K562 (cell line): ENCODE measurements at regions not wholly inside any gene's neighbourhood (a gene's known extent, or its start where the extent isn't known, plus 50 kb on each side); places are given as distances from the start of the nearest gene placed in this dataset.

Experiments used
- ATAC-seq: fragments of 200-7000 bp; cut with Tn5 transposase; 3 replicates; pipeline ENCODE4 v1.9.1; 2020; ENCODE audit warnings: moderate library complexity
- BruUV-seq: library from RNA; stranded (reverse); fragments of 400-500 nt; replicated peaks from 2 replicates; lab custom pipeline; 2021; lab: Mats Ljungman, UMichigan
- CTCF ChIA-PET: fragments of 300-600 bp; formaldehyde crosslinking; extraction: SDS; loops from one replicate; lab custom pipeline; 2021; ENCODE audit warnings: low intra/inter-chr PET ratio; lab: Yijun Ruan, JAX
- POLR2A ChIA-PET: fragments of 300-600, 350-650 bp; sonication (Branson Sonifier 250); formaldehyde crosslinking; extraction: SDS; loops from one replicate; lab custom pipeline; 2021; ENCODE audit warnings: antibody characterized with exemption, inconsistent platforms; lab: Yijun Ruan, JAX
- DNase-seq, 4 experiments: peaks; one replicate each; pipeline versions ENCODE4 v3.0.0 to v3.0.0-alpha.2; 2011 to 2018; ENCODE audit warnings: low spot score in 3 of 4, mixed read lengths in 3 of 4; ENCODE audit errors: extremely low read depth in 1 of 4
- FAIRE-seq: peaks from 2 replicates; lab custom pipeline; 2011; peaks lifted over from hg19 to GRCh38; lab: Jason Lieb, UNC
- H2AFZ ChIP-seq: 2 replicates; pipeline ENCODE4 v1.6.0; 2011; ENCODE audit warnings: low read depth, low read length, control low read depth, inconsistent platforms
- H3K27ac ChIP-seq: fragments of 200-600 bp; 3 replicates; pipeline ENCODE4 v1.8.0; 2011; ENCODE audit warnings: low read depth, mild to moderate bottlenecking, control low read depth, inconsistent platforms, low read length, moderate library complexity, mixed read lengths; ENCODE audit errors: extremely low read depth
- H3K27me3 ChIP-seq, 2 experiments: fragments of 300-600 bp in 1 of 2; 2 replicates in 1 of 2; 3 replicates in 1 of 2; pipeline versions ENCODE4 v1.6.0 to v1.8.0; 2011; ENCODE audit warnings: inconsistent platforms in 2 of 2, low read length in 2 of 2, mild to moderate bottlenecking in 1 of 2, mixed read lengths in 1 of 2, moderate library complexity in 1 of 2; ENCODE audit not compliant: control insufficient read depth in 2 of 2, insufficient read depth in 2 of 2
- H3K36me3 ChIP-seq: fragments of 300-600 bp; 3 replicates; pipeline ENCODE4 v1.8.0; 2011; ENCODE audit warnings: mild to moderate bottlenecking, low read length, inconsistent platforms; ENCODE audit not compliant: control insufficient read depth, insufficient read depth
- H3K4me1 ChIP-seq, 2 experiments: fragments of 200-600 bp in 1 of 2; replicated peaks in 1 of 2; 2 replicates in 1 of 2; 3 replicates in 1 of 2; pipeline versions ENCODE4 v1.5.1 to v1.8.0; 2011; ENCODE audit warnings: inconsistent platforms in 2 of 2, low read length in 2 of 2, mild to moderate bottlenecking in 1 of 2, mixed read lengths in 1 of 2, moderate library complexity in 1 of 2; ENCODE audit not compliant: control insufficient read depth in 2 of 2, insufficient read depth in 2 of 2
- H3K4me2 ChIP-seq: 2 replicates; pipeline ENCODE4 v1.6.1; 2011; ENCODE audit warnings: low read length, control low read depth, inconsistent platforms, mixed read lengths; ENCODE audit not compliant: insufficient read depth
- H3K4me3 ChIP-seq: fragments of 200-600 bp; sonication (generic), shearing (Covaris generic); 2 replicates; pipeline ENCODE4 v1.5.1; 2016; ENCODE audit warnings: control low read depth, inconsistent platforms
- H3K79me2 ChIP-seq: fragments of 200-600 bp; 3 replicates; pipeline ENCODE4 v1.8.0; 2011; ENCODE audit warnings: low read length, inconsistent platforms; ENCODE audit not compliant: control insufficient read depth, insufficient read depth
- H3K9ac ChIP-seq, 2 experiments: 2 replicates each; pipeline versions ENCODE4 v1.6.0 to v1.6.1; 2011; ENCODE audit warnings: low read depth in 2 of 2, low read length in 2 of 2, control low read depth in 1 of 2, inconsistent platforms in 1 of 2, mild to moderate bottlenecking in 1 of 2, mixed read lengths in 1 of 2; ENCODE audit not compliant: insufficient read depth in 1 of 2
- H3K9me1 ChIP-seq: one replicate; pipeline ENCODE4 v1.6.0; 2011; ENCODE audit warnings: inconsistent platforms, mild to moderate bottlenecking, low read length, moderate library complexity; ENCODE audit not compliant: control insufficient read depth, insufficient read depth
- H3K9me3 ChIP-seq: replicated peaks from 2 replicates; pipeline ENCODE4 v1.5.1; 2011; ENCODE audit warnings: low read depth, low read length, inconsistent platforms; ENCODE audit not compliant: control insufficient read depth, insufficient read depth
- H4K20me1 ChIP-seq: replicated peaks from 2 replicates; pipeline ENCODE4 v1.6.1; 2011; ENCODE audit warnings: low read length, inconsistent platforms, mixed read lengths; ENCODE audit not compliant: control insufficient read depth, insufficient read depth
- CBFB ChIP-seq: sonication (generic); formaldehyde crosslinking; IDR thresholded peaks from 2 replicates; pipeline ENCODE4 v1.4.0; 2020; ENCODE audit warnings: mild to moderate bottlenecking, missing genetic modification reagents
- MEIS2 ChIP-seq: fragments of 450-650 bp; IDR thresholded peaks from 2 replicates; pipeline ENCODE4 v1.6.1; 2014; ENCODE audit warnings: mild to moderate bottlenecking; ENCODE audit not compliant: partially characterized antibody
- TRIM28 ChIP-seq: fragments of 450-650 bp; IDR thresholded peaks from 2 replicates; pipeline ENCODE4 v1.6.1; 2017
- ZFP36 ChIP-seq: fragments of 150-350 bp; IDR thresholded peaks from 2 replicates; pipeline ENCODE4 v1.6.1; 2018; ENCODE audit warnings: low read length, low read depth; ENCODE audit not compliant: partially characterized antibody
- ZNF324 ChIP-seq: fragments of 250-450 bp; sonication (Bioruptor Pico); IDR thresholded peaks from 2 replicates; pipeline ENCODE4 v1.4.0; 2020; ENCODE audit warnings: mild to moderate bottlenecking
- ZNF583 ChIP-seq: fragments of 250-450 bp; sonication (Bioruptor Pico); IDR thresholded peaks from 2 replicates; pipeline ENCODE4 v1.4.0; 2020
- WGBS: fragments of 100-300 bp; shearing (Covaris generic); methylation state at CpG from one replicate; pipeline ENCODE4 v1.1.6; 2016; ENCODE audit warnings: low coverage, mixed read lengths; ENCODE audit not compliant: insufficient coverage; ENCODE audit errors: missing lambda C conversion rate; 5-methylcytosine and 5-hydroxymethylcytosine counted together
- in situ Hi-C: fragments of 300-500 bp; cut with MboI; formaldehyde crosslinking; loops from 4 replicates; pipeline ENCODE4 v1.15.0; 2018; ENCODE audit warnings: inconsistent platforms, mixed read lengths
- intact Hi-C: fragments of 100-400 bp; cut with micrococcal nuclease; formaldehyde crosslinking; loops from 2 replicates; pipeline ENCODE4 v1.14.2; 2022
- TF ChIP-seq, protein P1 (sequence below): IDR thresholded peaks from 2 replicates; pipeline ENCODE4 v1.6.1; 2011; ENCODE audit warnings: borderline replicate concordance, low read depth, mild to moderate bottlenecking, moderate library complexity, low read length; ENCODE audit not compliant: insufficient read depth, poor library complexity, severe bottlenecking
- TF ChIP-seq, protein P2 (sequence below): sonication (generic); formaldehyde crosslinking; IDR thresholded peaks from 2 replicates; pipeline ENCODE4 v1.8.1; 2023; ENCODE audit warnings: mild to moderate bottlenecking, missing genetic modification reagents, moderate library complexity

DNA sequence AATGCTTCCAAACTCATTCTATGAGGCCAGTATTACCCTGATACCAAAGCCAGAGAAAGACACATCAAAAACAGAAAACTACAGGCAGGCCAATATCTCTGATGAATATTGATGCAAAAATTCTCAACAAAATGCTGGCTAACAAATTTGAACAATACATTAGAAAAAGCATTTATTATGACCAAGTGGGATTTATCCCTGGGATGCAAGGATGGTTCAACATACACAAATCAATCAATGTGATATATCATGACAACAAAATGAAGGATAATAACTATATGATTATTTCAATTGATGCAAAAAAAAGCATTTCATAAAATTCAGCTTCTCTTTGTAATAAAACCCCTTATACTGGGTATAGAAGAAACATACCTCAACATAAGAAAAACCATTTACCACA, 550.9 kb downstream of the ADCYAP1 start:
- no peaks in the 10 kb centered on the region for H3K36me3 ChIP-seq
- no peak for DNase-seq
- H2AFZ ChIP-seq, result no peak overlapping the region
- no TSS peak for BruUV-seq
- ATAC-seq, result no peak
- H3K9ac ChIP-seq, result no peak overlapping the region
- no peaks in the 10 kb centered on the region for H3K27me3 ChIP-seq
- FAIRE-seq, result no peak
- H3K27ac ChIP-seq, result no peak overlapping the region
- H3K4me2 ChIP-seq, result no peak overlapping the region
- no peaks in the 10 kb centered on the region for H3K4me1 ChIP-seq
- no peaks in the 10 kb centered on the region for H4K20me1 ChIP-seq
- no peaks in the 10 kb centered on the region for H3K9me1 ChIP-seq
- intact Hi-C loops, result no loop called here
- no peaks in the 10 kb centered on the region for H3K9me3 ChIP-seq
- H3K79me2 ChIP-seq, result no peaks in the 10 kb centered on the region
- no peak overlapping the region for H3K4me3 ChIP-seq
- in situ Hi-C loops, result no loop called here
- POLR2A ChIA-PET, result no interaction called here
- CTCF ChIA-PET, result no interaction called here
- TF ChIP-seq ZNF324 (peak; percentile 95), MEIS2 (peak; percentile 20), CBFB (no peak)

DNA sequence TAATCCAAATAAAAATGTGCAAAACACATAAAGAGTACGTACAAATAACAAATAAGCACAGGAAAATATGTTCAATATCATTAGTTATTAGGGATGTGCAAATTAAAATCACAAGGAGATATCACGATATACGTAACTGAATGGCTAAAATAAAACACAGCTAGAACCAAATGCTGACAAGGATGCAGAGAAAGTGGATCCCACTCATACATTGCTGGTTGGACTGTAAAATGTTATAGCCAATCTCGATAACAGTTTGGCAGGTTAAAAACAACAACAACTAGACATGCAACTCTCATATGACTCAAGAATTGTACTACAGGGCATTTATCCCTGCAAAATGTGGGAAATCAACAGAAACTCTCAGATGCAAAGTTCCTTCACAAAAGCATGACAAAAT, 553.9 kb downstream of the ADCYAP1 start:
- H3K4me1 ChIP-seq, result no peaks in the 10 kb centered on the region
- H3K4me2 ChIP-seq, result no peak overlapping the region
- H3K79me2 ChIP-seq, result no peaks in the 10 kb centered on the region
- H3K27ac ChIP-seq, result no peak overlapping the region
- in situ Hi-C loops, result no loop called here
- WGBS, result 46% methylated on average over 4 of the region's 4 CpGs
- H3K27me3 ChIP-seq, result no peaks in the 10 kb centered on the region
- ATAC-seq (no peak), FAIRE-seq (no peak), DNase-seq (no peak)
- ChIA-PET POLR2A (no interaction called here), CTCF (no interaction called here)
- intact Hi-C loops, result no loop called here
- H3K36me3 ChIP-seq, result no peaks in the 10 kb centered on the region
- H3K9ac ChIP-seq, result no peak overlapping the region
- no peaks in the 10 kb centered on the region for H3K9me1 ChIP-seq
- no peaks in the 10 kb centered on the region for H4K20me1 ChIP-seq
- no TSS peak for BruUV-seq
- no peaks in the 10 kb centered on the region for H3K9me3 ChIP-seq
- no peak overlapping the region for H3K4me3 ChIP-seq
- no peak overlapping the region for H2AFZ ChIP-seq
- TF ChIP-seq, protein P1, sequence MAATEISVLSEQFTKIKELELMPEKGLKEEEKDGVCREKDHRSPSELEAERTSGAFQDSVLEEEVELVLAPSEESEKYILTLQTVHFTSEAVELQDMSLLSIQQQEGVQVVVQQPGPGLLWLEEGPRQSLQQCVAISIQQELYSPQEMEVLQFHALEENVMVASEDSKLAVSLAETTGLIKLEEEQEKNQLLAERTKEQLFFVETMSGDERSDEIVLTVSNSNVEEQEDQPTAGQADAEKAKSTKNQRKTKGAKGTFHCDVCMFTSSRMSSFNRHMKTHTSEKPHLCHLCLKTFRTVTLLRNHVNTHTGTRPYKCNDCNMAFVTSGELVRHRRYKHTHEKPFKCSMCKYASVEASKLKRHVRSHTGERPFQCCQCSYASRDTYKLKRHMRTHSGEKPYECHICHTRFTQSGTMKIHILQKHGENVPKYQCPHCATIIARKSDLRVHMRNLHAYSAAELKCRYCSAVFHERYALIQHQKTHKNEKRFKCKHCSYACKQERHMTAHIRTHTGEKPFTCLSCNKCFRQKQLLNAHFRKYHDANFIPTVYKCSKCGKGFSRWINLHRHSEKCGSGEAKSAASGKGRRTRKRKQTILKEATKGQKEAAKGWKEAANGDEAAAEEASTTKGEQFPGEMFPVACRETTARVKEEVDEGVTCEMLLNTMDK, result no peak
- TF ChIP-seq, protein P2, sequence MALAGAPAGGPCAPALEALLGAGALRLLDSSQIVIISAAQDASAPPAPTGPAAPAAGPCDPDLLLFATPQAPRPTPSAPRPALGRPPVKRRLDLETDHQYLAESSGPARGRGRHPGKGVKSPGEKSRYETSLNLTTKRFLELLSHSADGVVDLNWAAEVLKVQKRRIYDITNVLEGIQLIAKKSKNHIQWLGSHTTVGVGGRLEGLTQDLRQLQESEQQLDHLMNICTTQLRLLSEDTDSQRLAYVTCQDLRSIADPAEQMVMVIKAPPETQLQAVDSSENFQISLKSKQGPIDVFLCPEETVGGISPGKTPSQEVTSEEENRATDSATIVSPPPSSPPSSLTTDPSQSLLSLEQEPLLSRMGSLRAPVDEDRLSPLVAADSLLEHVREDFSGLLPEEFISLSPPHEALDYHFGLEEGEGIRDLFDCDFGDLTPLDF (CRISPR knock-in tag), result no peak
- peak; percentile 34; the same call in 1 of the 2 replicates for TF ChIP-seq TRIM28
- TF ChIP-seq ZNF583 (CRISPR knock-in tag), result no peak
- TF ChIP-seq ZFP36, result peak; percentile 78
